Activated CD4-positive, alpha-beta T cell treated with anti-CD3 and anti-CD28 coated beads, Interleukin-2, amount 10 ng/mL, durations not matched to agents 24 days and 14 days (primary cell): ENCODE measurements at regions not wholly inside any gene's neighbourhood (a gene's known extent, or its start where the extent isn't known, plus 50 kb on each side); places are given as distances from the start of the nearest gene placed in this dataset.
A peak's percentile ranks its signal among the peaks of the same experiment; 100 is the strongest.

Experiments
- DNase-seq: peaks from one replicate; pipeline ENCODE4 v3.0.0; 2022
- H3K27ac Mint-ChIP-seq: one replicate; pipeline ENCODE4 v1.8.0; 2022; ENCODE audit warnings: mild to moderate bottlenecking, mixed read lengths
- H3K27me3 Mint-ChIP-seq: one replicate; pipeline ENCODE4 v1.8.0; 2022; ENCODE audit warnings: mixed read lengths
- H3K36me3 Mint-ChIP-seq: one replicate; pipeline ENCODE4 v1.8.0; 2022; ENCODE audit warnings: low read depth, mild to moderate bottlenecking, mixed read lengths
- H3K4me1 Mint-ChIP-seq: one replicate; pipeline ENCODE4 v1.8.0; 2021; ENCODE audit warnings: mixed read lengths
- H3K4me3 Mint-ChIP-seq: one replicate; pipeline ENCODE4 v1.8.0; 2022; ENCODE audit warnings: mild to moderate bottlenecking, moderate library complexity, mixed read lengths
- H3K9me3 Mint-ChIP-seq: one replicate; pipeline ENCODE4 v1.8.0; 2021; ENCODE audit warnings: mixed read lengths
- intact Hi-C: fragments of 100-400 bp; cut with micrococcal nuclease; formaldehyde crosslinking; loops from one replicate; pipeline ENCODE4 v1.15.1; 2023

- intact Hi-C loops = no loop called here
- peaks cover 4% of the 10 kb centered on the region for H3K4me1 Mint-ChIP-seq
- H3K27me3 Mint-ChIP-seq = peaks cover 11% of the 10 kb centered on the region
- no peaks in the 10 kb centered on the region for H3K36me3 Mint-ChIP-seq
- H3K4me3 Mint-ChIP-seq = no peak overlapping the region
- no peaks in the 10 kb centered on the region for H3K9me3 Mint-ChIP-seq
- no peak overlapping the region for H3K27ac Mint-ChIP-seq
- DNase-seq = no peak
These were observed 320.9 kb upstream of the RASGRP1 start for GRCh38 chr15:38885471-38885952.

GRCh38 chr15:38886315-38887163, 321.9 kb upstream of the RASGRP1 start:
- no peak for DNase-seq
- H3K4me3 Mint-ChIP-seq = no peak overlapping the region
- no peaks in the 10 kb centered on the region for H3K36me3 Mint-ChIP-seq
- intact Hi-C loops = no loop called here
- peaks cover 13% of the 10 kb centered on the region for H3K27me3 Mint-ChIP-seq
- no peak overlapping the region for H3K27ac Mint-ChIP-seq
- no peaks in the 10 kb centered on the region for H3K9me3 Mint-ChIP-seq
- peaks cover 4% of the 10 kb centered on the region for H3K4me1 Mint-ChIP-seq

GRCh38 chr15:38888701-38889221, 324.1 kb upstream of the RASGRP1 start:
- no peaks in the 10 kb centered on the region for H3K36me3 Mint-ChIP-seq
- H3K27ac Mint-ChIP-seq = no peak overlapping the region
- H3K4me3 Mint-ChIP-seq = no peak overlapping the region
- H3K9me3 Mint-ChIP-seq = no peaks in the 10 kb centered on the region
- intact Hi-C loops = no loop called here
- DNase-seq = no peak
- H3K4me1 Mint-ChIP-seq = peaks cover 4% of the 10 kb centered on the region
- H3K27me3 Mint-ChIP-seq = peaks cover 11% of the 10 kb centered on the region

GRCh38 chr15:38890194-38890593, 325.6 kb upstream of the RASGRP1 start:
- no peaks in the 10 kb centered on the region for H3K36me3 Mint-ChIP-seq
- no peaks in the 10 kb centered on the region for H3K9me3 Mint-ChIP-seq
- H3K27me3 Mint-ChIP-seq = peaks cover 4% of the 10 kb centered on the region
- intact Hi-C loops = no loop called here
- no peaks in the 10 kb centered on the region for H3K4me1 Mint-ChIP-seq
- H3K27ac Mint-ChIP-seq = no peak overlapping the region
- no peak overlapping the region for H3K4me3 Mint-ChIP-seq
- no peak for DNase-seq

GRCh38 chr15:38893925-38894242, 329.3 kb upstream of the RASGRP1 start:
- Mint-ChIP-seq H3K4me1 (no peaks in the 10 kb centered on the region), H3K36me3 (no peaks in the 10 kb centered on the region), H3K9me3 (no peaks in the 10 kb centered on the region), H3K27ac (no peak overlapping the region), H3K4me3 (no peak overlapping the region), H3K27me3 (peaks cover 4% of the 10 kb centered on the region)
- DNase-seq = no peak
- intact Hi-C loops = no loop called here

GRCh38 chr15:38894243-38894948, 329.8 kb upstream of the RASGRP1 start:
- Mint-ChIP-seq H3K27me3 (peaks cover 4% of the 10 kb centered on the region), H3K36me3 (no peaks in the 10 kb centered on the region)
- intact Hi-C loops = no loop called here

GRCh38 chr15:38895326-38896255, 331.0 kb upstream of the RASGRP1 start:
- DNase-seq = no peak
- intact Hi-C loops = no loop called here
- peaks cover 4% of the 10 kb centered on the region for H3K27me3 Mint-ChIP-seq
- H3K36me3 Mint-ChIP-seq = no peaks in the 10 kb centered on the region
- H3K27ac Mint-ChIP-seq = no peak overlapping the region
- no peak overlapping the region for H3K4me3 Mint-ChIP-seq
- H3K9me3 Mint-ChIP-seq = no peaks in the 10 kb centered on the region
- no peaks in the 10 kb centered on the region for H3K4me1 Mint-ChIP-seq

More at GRCh38 chr15:38894243-38894948, 329.8 kb upstream of the RASGRP1 start:
- no peaks in the 10 kb centered on the region for H3K9me3 Mint-ChIP-seq
- H3K4me3 Mint-ChIP-seq = no peak overlapping the region
- DNase-seq = no peak
- H3K27ac Mint-ChIP-seq = no peak overlapping the region
- H3K4me1 Mint-ChIP-seq = no peaks in the 10 kb centered on the region

GRCh38 chr15:38896647-38897046, 332.0 kb upstream of the RASGRP1 start:
- no peak overlapping the region for H3K27ac Mint-ChIP-seq
- no peaks in the 10 kb centered on the region for H3K36me3 Mint-ChIP-seq
- intact Hi-C loops = no loop called here

GRCh38 chr15:38897551-38897950, 332.9 kb upstream of the RASGRP1 start:
- Mint-ChIP-seq H3K4me3 (no peak overlapping the region), H3K27me3 (peaks cover 2% of the 10 kb centered on the region), H3K4me1 (no peaks in the 10 kb centered on the region), H3K27ac (no peak overlapping the region), H3K9me3 (no peaks in the 10 kb centered on the region), H3K36me3 (no peaks in the 10 kb centered on the region)
- DNase-seq = no peak
- intact Hi-C loops = no loop called here

More at GRCh38 chr15:38896647-38897046, 332.0 kb upstream of the RASGRP1 start:
- Mint-ChIP-seq H3K4me3 (no peak overlapping the region), H3K4me1 (no peaks in the 10 kb centered on the region), H3K9me3 (no peaks in the 10 kb centered on the region), H3K27me3 (peaks cover 2% of the 10 kb centered on the region)
- no peak for DNase-seq

- Mint-ChIP-seq H3K27ac (no peak overlapping the region), H3K4me3 (no peak overlapping the region), H3K9me3 (no peaks in the 10 kb centered on the region), H3K27me3 (peaks cover 2% of the 10 kb centered on the region), H3K36me3 (no peaks in the 10 kb centered on the region), H3K4me1 (no peaks in the 10 kb centered on the region)
- no peak for DNase-seq
- intact Hi-C loops = no loop called here
These were observed 333.6 kb upstream of the RASGRP1 start for GRCh38 chr15:38898236-38898635.

- Mint-ChIP-seq H3K9me3 (no peaks in the 10 kb centered on the region), H3K4me3 (no peak overlapping the region), H3K27ac (no peak overlapping the region), H3K27me3 (peaks cover 2% of the 10 kb centered on the region), H3K36me3 (no peaks in the 10 kb centered on the region), H3K4me1 (no peaks in the 10 kb centered on the region)
- DNase-seq = peak; percentile 24
- intact Hi-C loops = no loop called here
These were observed 334.7 kb upstream of the RASGRP1 start for GRCh38 chr15:38899300-38899699.

GRCh38 chr15:38904298-38904697, 339.7 kb upstream of the RASGRP1 start:
- Mint-ChIP-seq H3K27ac (no peak overlapping the region), H3K4me3 (no peak overlapping the region), H3K9me3 (no peaks in the 10 kb centered on the region), H3K4me1 (no peaks in the 10 kb centered on the region), H3K27me3 (peaks cover 16% of the 10 kb centered on the region), H3K36me3 (no peaks in the 10 kb centered on the region)
- peak; percentile 37 for DNase-seq
- intact Hi-C loops = no loop called here

GRCh38 chr15:38905632-38906031, 341.0 kb upstream of the RASGRP1 start:
- H3K36me3 Mint-ChIP-seq = no peaks in the 10 kb centered on the region
- H3K27ac Mint-ChIP-seq = no peak overlapping the region
- no peaks in the 10 kb centered on the region for H3K9me3 Mint-ChIP-seq
- intact Hi-C loops = no loop called here
- peaks cover 20% of the 10 kb centered on the region for H3K27me3 Mint-ChIP-seq
- H3K4me1 Mint-ChIP-seq = no peaks in the 10 kb centered on the region
- DNase-seq = no peak
- no peak overlapping the region for H3K4me3 Mint-ChIP-seq
